OCI-LY1 (cell line): ENCODE measurements at regions not wholly inside any gene's neighbourhood (a gene's known extent, or its start where the extent isn't known, plus 50 kb on each side); places are given as distances from the start of the nearest gene placed in this dataset.

Experiments used
- H2AFZ ChIP-seq: fragments of 200-600 bp; sonication (generic), shearing (Covaris generic); 2 replicates; pipeline ENCODE4 v1.6.0; 2014; ENCODE audit warnings: antibody characterized with exemption, mild to moderate bottlenecking, low read length
- H3F3A ChIP-seq: fragments of 200-600 bp; sonication (generic), shearing (Covaris generic); 2 replicates; pipeline ENCODE4 v1.6.0; 2014; ENCODE audit warnings: mild to moderate bottlenecking, antibody characterized with exemption, low read length, moderate library complexity; ENCODE audit not compliant: insufficient read depth
- H3K27ac ChIP-seq: fragments of 200-600 bp; sonication (generic); 2 replicates; pipeline ENCODE4 v1.5.1; 2014; ENCODE audit warnings: low read length, mixed run types, mild to moderate bottlenecking, low read depth; ENCODE audit not compliant: poor library complexity, severe bottlenecking
- H3K27me3 ChIP-seq: fragments of 200-600 bp; sonication (generic); 2 replicates; pipeline ENCODE4 v1.6.0; 2014; ENCODE audit warnings: antibody characterized with exemption, mild to moderate bottlenecking, low read length, moderate library complexity; ENCODE audit not compliant: insufficient read depth
- H3K36me3 ChIP-seq: fragments of 200-600 bp; sonication (generic); 2 replicates; pipeline ENCODE4 v1.6.1; 2014; ENCODE audit warnings: mild to moderate bottlenecking, antibody characterized with exemption, low read length, moderate library complexity, mixed read lengths; ENCODE audit not compliant: insufficient read depth
- H3K4me1 ChIP-seq: fragments of 200-600 bp; sonication (generic); 2 replicates; pipeline ENCODE4 v1.5.1; 2014; ENCODE audit warnings: mild to moderate bottlenecking, low read length, moderate library complexity; ENCODE audit not compliant: insufficient read depth, severe bottlenecking
- H3K4me2 ChIP-seq: fragments of 200-600 bp; sonication (generic), shearing (Covaris generic); 2 replicates; pipeline ENCODE4 v1.6.1; 2014; ENCODE audit warnings: low read length
- H3K4me3 ChIP-seq: fragments of 200-600 bp; sonication (generic); 2 replicates; pipeline ENCODE4 v1.5.1; 2014; ENCODE audit warnings: low read length, low read depth, mild to moderate bottlenecking, mixed read lengths; ENCODE audit not compliant: poor library complexity, severe bottlenecking
- H3K79me2 ChIP-seq: fragments of 200-600 bp; shearing (Covaris generic); 2 replicates; pipeline ENCODE4 v1.6.1; 2016; ENCODE audit warnings: mixed run types, low read length, mixed read lengths; ENCODE audit not compliant: insufficient read depth
- H3K9ac ChIP-seq: fragments of 200-600 bp; sonication (generic), shearing (Covaris generic); 2 replicates; pipeline ENCODE4 v1.6.1; 2014; ENCODE audit warnings: mild to moderate bottlenecking, low read length, mixed read lengths
- H3K9me2 ChIP-seq: fragments of 200-600 bp; sonication (generic), shearing (Covaris generic); 2 replicates; pipeline ENCODE4 v1.6.1; 2014; ENCODE audit warnings: low read depth, mild to moderate bottlenecking, low read length, mixed read lengths
- H3K9me3 ChIP-seq: fragments of 200-600 bp; shearing (Covaris generic); 2 replicates; pipeline ENCODE4 v1.6.1; 2014; ENCODE audit warnings: low read length, mixed read lengths
- H4K20me1 ChIP-seq: fragments of 200-600 bp; sonication (generic), shearing (Covaris generic); 2 replicates; pipeline ENCODE4 v1.6.0; 2016; ENCODE audit warnings: mild to moderate bottlenecking, low read length; ENCODE audit not compliant: insufficient read depth
- EZH2 ChIP-seq: fragments of 200-600 bp; sonication (generic), shearing (Covaris generic); IDR thresholded peaks from 2 replicates; pipeline ENCODE4 v1.8.0; 2017; ENCODE audit warnings: borderline replicate concordance, mixed run types, mild to moderate bottlenecking, antibody characterized with exemption, low read length, moderate library complexity, mixed read lengths
- TF ChIP-seq, protein P1 (sequence below): fragments of 200-600 bp; sonication (generic), shearing (Covaris generic); IDR thresholded peaks from 2 replicates; pipeline ENCODE4 v1.5.1; 2017; ENCODE audit warnings: mild to moderate bottlenecking, antibody characterized with exemption, low read length, moderate library complexity, mixed read lengths

DNA sequence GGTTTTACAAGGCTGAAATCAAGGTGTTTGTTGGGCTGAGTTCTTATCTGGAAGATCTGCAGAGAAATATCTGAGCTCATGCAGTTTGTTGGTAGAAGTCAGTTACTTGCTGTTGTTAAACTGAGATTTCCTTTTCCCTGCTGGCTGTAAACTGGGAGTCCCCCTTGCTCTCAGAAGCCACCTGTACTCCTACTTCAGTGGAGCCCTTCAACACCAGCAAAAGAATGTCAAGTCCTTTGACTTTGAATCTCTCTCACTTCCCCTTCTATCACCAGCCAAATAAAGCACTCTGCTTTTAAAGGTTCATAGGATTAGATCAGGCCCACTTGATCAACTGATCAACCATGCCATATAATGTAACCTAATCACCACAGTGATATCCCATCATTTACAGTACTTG is 252.2 kb upstream of the CDH7 start:
- Histone ChIP-seq H3K4me2 (no peak overlapping the region), H3K27me3 (no peaks in the 10 kb centered on the region)
- TF ChIP-seq, protein P1, sequence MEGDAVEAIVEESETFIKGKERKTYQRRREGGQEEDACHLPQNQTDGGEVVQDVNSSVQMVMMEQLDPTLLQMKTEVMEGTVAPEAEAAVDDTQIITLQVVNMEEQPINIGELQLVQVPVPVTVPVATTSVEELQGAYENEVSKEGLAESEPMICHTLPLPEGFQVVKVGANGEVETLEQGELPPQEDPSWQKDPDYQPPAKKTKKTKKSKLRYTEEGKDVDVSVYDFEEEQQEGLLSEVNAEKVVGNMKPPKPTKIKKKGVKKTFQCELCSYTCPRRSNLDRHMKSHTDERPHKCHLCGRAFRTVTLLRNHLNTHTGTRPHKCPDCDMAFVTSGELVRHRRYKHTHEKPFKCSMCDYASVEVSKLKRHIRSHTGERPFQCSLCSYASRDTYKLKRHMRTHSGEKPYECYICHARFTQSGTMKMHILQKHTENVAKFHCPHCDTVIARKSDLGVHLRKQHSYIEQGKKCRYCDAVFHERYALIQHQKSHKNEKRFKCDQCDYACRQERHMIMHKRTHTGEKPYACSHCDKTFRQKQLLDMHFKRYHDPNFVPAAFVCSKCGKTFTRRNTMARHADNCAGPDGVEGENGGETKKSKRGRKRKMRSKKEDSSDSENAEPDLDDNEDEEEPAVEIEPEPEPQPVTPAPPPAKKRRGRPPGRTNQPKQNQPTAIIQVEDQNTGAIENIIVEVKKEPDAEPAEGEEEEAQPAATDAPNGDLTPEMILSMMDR, result no peak
- TF ChIP-seq EZH2, result no peak

DNA sequence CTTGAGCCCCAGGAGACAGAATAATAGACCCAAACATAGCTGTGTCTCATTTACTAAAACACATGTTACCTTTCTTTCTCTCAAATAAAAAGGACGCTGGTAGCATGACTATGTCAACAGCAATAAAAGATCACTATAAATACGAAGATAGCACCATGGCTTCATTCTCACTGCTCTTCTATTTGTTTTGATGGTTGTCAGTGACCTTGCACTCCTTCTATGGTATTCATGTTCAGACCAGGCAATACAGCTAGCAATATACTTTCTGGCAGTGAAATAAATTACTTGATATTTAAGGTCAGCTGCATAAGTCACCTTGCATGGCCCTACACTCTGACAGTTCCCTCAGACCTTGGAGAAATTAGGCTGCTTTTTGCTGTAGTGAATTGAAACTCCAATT is 263.2 kb upstream of the CDH7 start:
- H2AFZ ChIP-seq, result no peak overlapping the region
- H3K4me3 ChIP-seq, result no peak overlapping the region
- no peaks in the 10 kb centered on the region for H4K20me1 ChIP-seq
- H3F3A ChIP-seq, result no peaks in the 10 kb centered on the region
- H3K36me3 ChIP-seq, result no peaks in the 10 kb centered on the region
- TF ChIP-seq EZH2, result no peak
- TF ChIP-seq, protein P1, result no peak
- H3K9me3 ChIP-seq, result no peaks in the 10 kb centered on the region
- no peaks in the 10 kb centered on the region for H3K79me2 ChIP-seq
- H3K4me2 ChIP-seq, result no peak overlapping the region
- no peaks in the 10 kb centered on the region for H3K27me3 ChIP-seq
- H3K9me2 ChIP-seq, result no peaks in the 10 kb centered on the region
- H3K9ac ChIP-seq, result no peak overlapping the region
- H3K27ac ChIP-seq, result no peak overlapping the region
- H3K4me1 ChIP-seq, result no peaks in the 10 kb centered on the region

More for the DNA sequence above, 252.2 kb upstream of the CDH7 start:
- Histone ChIP-seq H3K9ac (no peak overlapping the region), H3K79me2 (no peaks in the 10 kb centered on the region), H3K4me3 (no peak overlapping the region), H3F3A (no peaks in the 10 kb centered on the region), H3K27ac (no peak overlapping the region), H2AFZ (no peak overlapping the region), H3K9me2 (no peaks in the 10 kb centered on the region), H3K36me3 (no peaks in the 10 kb centered on the region), H3K9me3 (no peaks in the 10 kb centered on the region), H3K4me1 (no peaks in the 10 kb centered on the region), H4K20me1 (no peaks in the 10 kb centered on the region)

DNA sequence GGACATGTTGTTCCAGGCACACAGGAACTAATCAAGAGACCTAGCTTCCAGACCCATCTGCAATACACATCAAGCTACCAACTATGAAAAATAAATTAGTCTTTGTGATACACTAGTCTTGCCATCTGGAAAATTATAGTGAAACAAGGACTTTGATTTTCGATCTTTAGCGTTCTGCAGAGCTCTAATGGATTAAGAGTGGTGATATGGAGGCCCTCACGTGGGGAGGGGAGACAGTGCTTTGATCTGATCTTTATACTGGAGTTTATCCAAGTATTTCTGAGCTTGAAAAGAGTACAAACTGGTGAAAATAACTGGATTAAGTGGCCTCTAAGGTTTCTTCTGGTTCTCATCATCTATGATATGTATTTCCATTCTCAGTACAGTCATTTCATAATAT is 273.4 kb upstream of the CDH7 start:
- Histone ChIP-seq H3K4me3 (no peak overlapping the region), H3K79me2 (no peaks in the 10 kb centered on the region), H3K4me1 (no peaks in the 10 kb centered on the region), H3K9me2 (no peaks in the 10 kb centered on the region), H3K36me3 (no peaks in the 10 kb centered on the region), H3K9ac (no peak overlapping the region), H3F3A (no peaks in the 10 kb centered on the region), H3K27ac (no peak overlapping the region), H3K9me3 (no peaks in the 10 kb centered on the region), H2AFZ (no peak overlapping the region), H3K4me2 (no peak overlapping the region), H4K20me1 (no peaks in the 10 kb centered on the region), H3K27me3 (no peaks in the 10 kb centered on the region)
- TF ChIP-seq EZH2, result no peak
- TF ChIP-seq, protein P1, result no peak
